ENCODE measurements at regions not wholly inside any gene's neighbourhood (a gene's known extent, or its start where the extent isn't known, plus 50 kb on each side); places are given as distances from the start of the nearest gene placed in this dataset.

- TF ChIP-seq CTCF (IDR thresholded peaks at IDR 0.05) (no peak), ZFX (IDR thresholded peaks at IDR 0.05; ENCODE audit: borderline replicate concordance) (no peak)
These were observed 856.5 kb upstream of the SEMA6A start for GRCh38 chr5:117431091-117431490.

All from 22Rv1 (cell line).